Thyroid gland (tissue), 4 donors: ENCODE measurements at regions not wholly inside any gene's neighbourhood (a gene's known extent, or its start where the extent isn't known, plus 50 kb on each side); places are given as distances from the start of the nearest gene placed in this dataset.

Experiments
- POLR2A ChIP-seq, 2 donors: fragments of 450-650 bp; IDR thresholded peaks; one replicate each; pipeline ENCODE4 v1.6.1; 2017; ENCODE audit warnings: antibody characterized with exemption in 2 of 2, mild to moderate bottlenecking in 2 of 2, moderate library complexity in 1 of 2
- TF ChIP-seq, protein P1 (sequence below), 6 experiments: fragments of 200-600 bp in 3 of 6; fragments of 450-650 bp in 3 of 6; sonication (generic) in 3 of 6; IDR thresholded peaks; one replicate each; pipeline ENCODE4 v1.5.1; 2016 to 2019; ENCODE audit warnings: antibody characterized with exemption in 6 of 6, mild to moderate bottlenecking in 2 of 6, inconsistent platforms in 1 of 6, moderate library complexity in 1 of 6

GRCh38 chr1:56415720-56416119 lies 163.6 kb downstream of the PLPP3 start:
- no peak for TF ChIP-seq POLR2A (IDR thresholded peaks at IDR 0.05)
- TF ChIP-seq, protein P1, sequence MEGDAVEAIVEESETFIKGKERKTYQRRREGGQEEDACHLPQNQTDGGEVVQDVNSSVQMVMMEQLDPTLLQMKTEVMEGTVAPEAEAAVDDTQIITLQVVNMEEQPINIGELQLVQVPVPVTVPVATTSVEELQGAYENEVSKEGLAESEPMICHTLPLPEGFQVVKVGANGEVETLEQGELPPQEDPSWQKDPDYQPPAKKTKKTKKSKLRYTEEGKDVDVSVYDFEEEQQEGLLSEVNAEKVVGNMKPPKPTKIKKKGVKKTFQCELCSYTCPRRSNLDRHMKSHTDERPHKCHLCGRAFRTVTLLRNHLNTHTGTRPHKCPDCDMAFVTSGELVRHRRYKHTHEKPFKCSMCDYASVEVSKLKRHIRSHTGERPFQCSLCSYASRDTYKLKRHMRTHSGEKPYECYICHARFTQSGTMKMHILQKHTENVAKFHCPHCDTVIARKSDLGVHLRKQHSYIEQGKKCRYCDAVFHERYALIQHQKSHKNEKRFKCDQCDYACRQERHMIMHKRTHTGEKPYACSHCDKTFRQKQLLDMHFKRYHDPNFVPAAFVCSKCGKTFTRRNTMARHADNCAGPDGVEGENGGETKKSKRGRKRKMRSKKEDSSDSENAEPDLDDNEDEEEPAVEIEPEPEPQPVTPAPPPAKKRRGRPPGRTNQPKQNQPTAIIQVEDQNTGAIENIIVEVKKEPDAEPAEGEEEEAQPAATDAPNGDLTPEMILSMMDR (IDR thresholded peaks at IDR 0.05) = no peak
